NCI-H2196 (cell line): ENCODE measurements at regions not wholly inside any gene's neighbourhood (a gene's known extent, or its start where the extent isn't known, plus 50 kb on each side); places are given as distances from the start of the nearest gene placed in this dataset.

Experiments used
- DNase-seq: peaks from one replicate; lab custom pipeline; 2025; ENCODE audit not compliant: unreplicated experiment; lab: John Stamatoyannopoulos, UW

- DNase-seq: no peak
These were observed 505.1 kb downstream of the FOXG1 start for GRCh38 chr14:29271669-29272068.

- DNase-seq: no peak
These were observed 506.9 kb downstream of the FOXG1 start for GRCh38 chr14:29273513-29273912.

GRCh38 chr14:29274890-29275596 is 508.5 kb downstream of the FOXG1 start:
- no peak for DNase-seq

- DNase-seq: no peak
These were observed 512.0 kb downstream of the FOXG1 start for GRCh38 chr14:29278301-29279263.

GRCh38 chr14:29282169-29282568 is 515.6 kb downstream of the FOXG1 start:
- DNase-seq: no peak

GRCh38 chr14:29290441-29290840 is 523.9 kb downstream of the FOXG1 start:
- DNase-seq: no peak

GRCh38 chr14:29299372-29299771 is 532.8 kb downstream of the FOXG1 start:
- no peak for DNase-seq

GRCh38 chr14:29301571-29301970 is 535.0 kb downstream of the FOXG1 start:
- no peak for DNase-seq

- DNase-seq: no peak
These were observed 543.6 kb downstream of the FOXG1 start for GRCh38 chr14:29310210-29310609.

- DNase-seq: no peak
These were observed 544.2 kb downstream of the FOXG1 start for GRCh38 chr14:29310757-29311156.

GRCh38 chr14:29311983-29312382 is 545.4 kb downstream of the FOXG1 start:
- DNase-seq: no peak

GRCh38 chr14:29316936-29317335 is 550.3 kb downstream of the FOXG1 start:
- no peak for DNase-seq

GRCh38 chr14:29317423-29317822 is 550.8 kb downstream of the FOXG1 start:
- DNase-seq: no peak

GRCh38 chr14:29320286-29320685 is 553.7 kb downstream of the FOXG1 start:
- DNase-seq: no peak

GRCh38 chr14:29321646-29322045 is 555.1 kb downstream of the FOXG1 start:
- no peak for DNase-seq

- DNase-seq: no peak
These were observed 573.0 kb downstream of the FOXG1 start for GRCh38 chr14:29339494-29340172.

- no peak for DNase-seq
These were observed 579.1 kb downstream of the PRKD1 start for GRCh38 chr14:29348504-29348903.

GRCh38 chr14:29350496-29350895 is 577.2 kb downstream of the PRKD1 start:
- no peak for DNase-seq

- no peak for DNase-seq
These were observed 575.5 kb downstream of the PRKD1 start for GRCh38 chr14:29351996-29352705.

GRCh38 chr14:29352706-29353080 is 575.0 kb downstream of the PRKD1 start:
- no peak for DNase-seq

- DNase-seq: no peak
These were observed 574.1 kb downstream of the PRKD1 start for GRCh38 chr14:29353513-29353912.
